Activated CD4-positive, CD25-positive, alpha-beta regulatory T cell (primary cell): ENCODE measurements at regions not wholly inside any gene's neighbourhood (a gene's known extent, or its start where the extent isn't known, plus 50 kb on each side); places are given as distances from the start of the nearest gene placed in this dataset.
"Not testable (repeated sequence)": the region's sequence is repeated elsewhere in the genome, so short reads cannot be mapped to it uniquely, and the experiment has no call there.

Experiments used
- DNase-seq, 4 experiments: peaks; one replicate each; lab custom pipeline; 2025; lab: John Stamatoyannopoulos, UW

DNA sequence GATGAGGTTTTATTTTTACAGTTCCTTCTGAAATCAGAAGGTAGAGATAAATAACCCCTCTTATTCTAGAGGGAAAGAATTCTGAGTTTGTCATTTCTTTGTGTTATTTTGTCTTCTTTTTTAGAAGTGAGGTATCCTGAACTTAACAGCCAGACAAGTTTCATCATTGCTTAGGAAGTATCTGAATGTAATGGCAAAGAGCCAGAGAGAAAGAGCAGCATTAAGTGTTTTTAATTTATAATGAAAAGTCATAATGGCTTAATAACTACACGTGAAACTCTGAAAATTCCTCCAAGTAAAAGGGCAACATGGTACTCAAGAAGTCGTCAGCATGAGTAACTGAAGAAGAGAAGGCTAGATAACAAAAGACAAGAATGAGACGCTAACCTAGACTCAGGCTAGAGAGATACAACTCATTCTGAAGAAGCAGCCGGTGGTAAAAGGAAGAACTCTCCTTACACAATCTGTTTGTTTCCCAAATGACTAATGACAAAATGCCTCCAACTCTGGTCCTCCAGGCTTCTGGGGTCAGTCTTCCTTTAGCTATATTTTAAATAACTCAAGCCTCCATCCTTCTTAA is 116.2 kb upstream of the NECTIN3 start:
- DNase-seq = no peak

DNA sequence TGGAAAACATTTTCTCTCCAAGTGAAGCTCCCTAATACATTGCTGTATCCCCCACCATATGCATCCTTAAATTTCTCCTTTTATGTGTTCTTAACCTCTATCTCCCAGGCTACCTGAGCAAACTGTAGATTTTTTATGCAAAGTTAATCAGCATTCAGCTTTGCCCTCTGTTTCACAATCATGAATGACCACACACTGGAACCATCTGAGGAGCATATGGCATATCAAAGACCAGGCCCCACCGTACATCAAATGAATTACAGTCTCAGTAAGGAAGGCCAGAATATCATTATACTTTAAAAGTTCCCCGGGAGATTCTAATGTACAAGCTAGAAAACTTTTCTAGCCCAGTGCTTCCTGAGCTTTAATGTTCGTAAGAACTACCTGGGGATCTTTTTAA is 115.5 kb upstream of the NECTIN3 start:
- DNase-seq = no peak

DNA sequence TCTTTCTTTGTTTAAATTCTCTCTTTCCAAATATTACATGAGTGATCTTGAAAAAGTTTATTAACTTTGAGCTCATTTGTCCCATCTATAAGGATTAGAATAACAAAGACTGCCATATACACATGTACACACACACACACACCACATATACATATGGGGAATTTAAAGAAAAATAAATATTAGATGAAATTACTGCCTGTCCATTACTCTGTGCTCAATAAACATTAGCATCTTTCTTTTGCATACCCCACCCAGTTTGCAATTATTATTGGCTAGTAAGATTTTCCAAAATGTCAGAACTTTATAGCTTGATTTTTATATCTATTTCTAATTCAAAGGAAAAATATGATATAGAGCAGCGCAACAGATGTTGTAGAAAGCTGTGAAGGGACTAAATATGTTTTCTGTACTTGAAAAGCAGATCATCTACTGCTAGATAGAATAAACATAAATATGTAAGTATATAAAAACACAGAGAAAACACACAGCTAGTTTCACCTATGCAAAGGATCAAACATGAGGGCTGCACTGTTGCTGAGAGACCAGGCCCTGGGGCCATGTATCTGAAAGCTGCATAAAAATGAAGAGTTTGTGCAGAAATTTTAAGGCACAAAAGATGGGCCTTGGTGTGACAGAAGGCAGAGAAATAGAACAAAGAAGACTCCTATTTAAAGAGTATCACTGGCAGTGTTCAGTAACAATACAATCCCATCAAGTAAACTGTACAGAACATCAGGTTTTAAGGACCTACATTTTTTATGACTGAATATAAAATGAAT is 114.2 kb upstream of the NECTIN3 start:
- DNase-seq = no peak

DNA sequence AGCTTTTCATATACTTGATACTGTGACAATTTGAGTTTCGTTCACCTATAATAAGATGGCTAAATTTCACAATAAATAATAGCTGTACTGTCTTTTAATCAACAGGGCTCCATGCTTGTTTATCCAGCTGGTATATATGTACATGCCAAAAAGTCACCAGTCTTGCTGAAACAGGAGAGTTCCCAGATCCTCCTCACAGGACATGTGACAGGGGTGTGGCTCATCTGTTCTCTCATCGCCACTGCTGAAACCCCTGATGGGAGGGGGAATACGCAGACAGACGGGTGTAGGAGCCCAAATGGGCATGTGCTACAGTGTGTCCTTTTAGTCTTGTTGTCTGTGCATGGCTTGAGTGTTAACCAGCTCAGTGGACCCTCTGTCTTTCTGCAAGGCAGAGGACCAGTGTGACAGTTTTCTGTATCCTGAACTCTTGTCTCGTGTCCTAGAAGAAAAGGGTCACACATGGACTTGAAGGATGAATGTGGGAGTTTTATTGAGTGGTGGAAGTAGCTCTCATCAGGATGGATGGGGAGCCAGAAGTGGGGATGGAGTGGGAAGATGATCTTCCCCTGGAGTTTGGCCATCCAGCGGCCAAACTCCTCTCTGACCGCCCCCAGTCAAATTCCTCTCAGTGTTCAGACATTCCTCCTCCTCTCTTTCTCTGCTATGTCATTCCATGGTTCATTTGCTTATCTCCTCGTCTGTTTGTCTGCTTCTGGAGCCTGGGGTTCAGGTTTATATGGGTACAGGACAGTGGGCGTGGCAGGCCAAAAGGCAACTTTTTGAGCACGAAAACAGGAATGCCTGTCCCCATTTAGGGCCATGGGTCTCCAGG is 113.1 kb upstream of the NECTIN3 start:
- DNase-seq = no peak

DNA sequence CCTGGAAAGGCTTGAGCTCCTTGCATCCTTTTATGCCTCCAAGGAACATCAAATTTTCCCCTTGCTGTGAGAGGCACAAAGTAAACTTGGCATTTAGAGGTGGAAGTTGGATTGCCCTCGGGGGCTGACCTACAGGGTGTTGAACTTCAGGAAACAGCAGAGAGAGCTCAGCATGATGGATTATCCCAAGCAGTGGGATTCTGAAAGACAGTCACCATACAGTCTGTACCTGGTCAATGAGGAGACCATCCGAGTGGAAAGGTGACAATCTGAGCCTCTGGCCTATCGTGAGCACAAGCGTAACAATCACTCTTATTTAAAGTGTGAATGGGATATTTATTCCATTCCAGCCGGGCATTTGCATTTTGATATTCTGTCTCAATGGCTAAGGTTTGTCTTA is 105.6 kb upstream of the NECTIN3 start:
- no peak for DNase-seq

DNA sequence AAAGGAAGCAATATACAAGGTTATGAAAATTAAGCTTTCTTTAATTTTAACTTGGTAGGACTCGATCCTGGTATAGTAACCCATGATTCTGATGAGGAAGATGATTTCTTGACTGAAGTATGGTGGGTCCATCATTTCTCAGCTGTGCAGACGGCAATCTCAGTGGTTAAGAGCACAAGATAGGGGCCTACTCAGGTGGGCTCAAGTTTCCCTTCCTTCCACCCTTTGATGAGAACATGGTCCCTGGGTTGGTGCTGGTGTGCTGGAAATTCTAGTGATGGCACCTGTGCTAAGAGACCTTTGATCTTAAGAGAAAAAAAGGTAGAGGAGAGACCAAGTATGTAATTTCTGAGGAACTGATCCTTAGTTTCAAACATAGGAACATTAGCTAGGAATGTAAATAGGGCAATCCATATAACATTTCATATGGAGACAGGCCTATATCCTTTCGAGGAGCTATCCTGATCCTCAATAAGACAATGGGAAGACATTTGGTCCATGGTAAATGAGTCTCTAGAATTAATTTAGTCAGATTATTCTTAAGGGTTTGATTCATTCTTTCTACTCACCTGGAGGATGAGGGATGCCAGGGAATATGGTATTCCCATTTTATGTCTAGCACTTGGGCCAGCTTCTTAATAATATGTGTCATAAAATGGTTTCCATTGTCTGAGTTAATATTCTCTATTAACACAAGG is 104.5 kb upstream of the NECTIN3 start:
- no peak for DNase-seq

DNA sequence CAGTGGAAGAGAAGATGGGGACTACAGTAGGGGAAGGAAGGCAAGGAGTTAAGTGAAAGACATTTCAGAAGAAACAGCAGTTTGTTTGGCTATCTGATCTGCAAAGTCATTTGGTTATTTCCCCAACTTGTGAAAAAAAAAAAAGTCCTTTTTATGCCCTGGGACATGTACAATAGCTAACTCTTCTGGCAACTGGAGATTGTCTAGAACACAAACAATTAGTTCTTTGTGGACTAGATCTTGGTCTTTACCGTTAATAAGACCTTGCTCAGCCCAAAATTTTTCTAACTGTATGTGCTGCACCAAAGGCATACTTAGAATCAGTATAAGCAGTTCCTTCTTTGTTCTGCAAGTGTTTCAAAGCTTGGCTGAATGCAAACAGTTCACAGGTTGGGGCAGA is 103.5 kb upstream of the NECTIN3 start:
- no peak for DNase-seq

DNA sequence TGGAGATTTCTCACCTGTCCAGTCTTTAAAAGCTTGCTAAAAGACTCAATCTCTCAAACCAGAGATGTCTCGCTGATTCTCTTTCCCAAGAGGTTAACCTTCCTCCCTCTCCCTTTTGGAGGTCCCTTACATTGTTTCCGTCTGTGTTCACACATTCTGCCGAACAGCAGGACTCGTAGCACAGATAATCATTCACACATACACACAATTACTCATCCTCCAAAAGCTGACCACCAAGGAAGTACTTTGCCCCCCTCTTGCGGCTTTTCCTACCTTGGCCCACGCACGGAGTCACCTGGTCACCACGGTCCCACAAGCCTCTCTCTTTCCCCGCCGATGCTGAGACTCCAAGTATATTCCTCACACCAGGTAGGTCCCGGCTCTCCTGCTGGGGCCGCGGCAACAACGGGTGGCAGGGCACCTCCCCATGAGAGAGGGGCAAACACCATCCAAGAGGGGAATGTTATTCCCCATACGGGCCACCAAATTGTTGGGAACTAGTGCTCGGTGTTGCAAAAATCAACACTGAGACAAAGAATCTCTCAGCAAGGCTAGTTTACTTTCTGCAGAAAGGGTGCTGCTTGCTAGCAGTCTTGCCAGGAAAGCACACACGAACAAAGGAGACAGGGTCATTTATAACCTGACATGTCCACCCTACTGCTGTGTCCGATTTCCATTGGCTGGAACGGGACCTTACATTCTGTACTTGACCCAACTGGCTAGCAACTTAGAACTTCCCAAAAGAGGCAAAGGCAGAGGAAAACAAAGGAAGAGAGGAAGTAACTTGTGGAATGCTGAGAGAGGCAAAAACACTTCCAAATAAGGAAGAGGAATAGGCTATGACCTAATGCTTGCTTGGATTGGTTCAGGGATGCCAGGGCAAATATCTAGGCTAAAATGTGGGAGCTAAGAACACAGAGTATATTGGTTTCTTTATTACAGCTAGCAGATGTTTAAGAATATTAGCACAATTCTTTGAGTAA is 102.1 kb upstream of the NECTIN3 start:
- no peak for DNase-seq

DNA sequence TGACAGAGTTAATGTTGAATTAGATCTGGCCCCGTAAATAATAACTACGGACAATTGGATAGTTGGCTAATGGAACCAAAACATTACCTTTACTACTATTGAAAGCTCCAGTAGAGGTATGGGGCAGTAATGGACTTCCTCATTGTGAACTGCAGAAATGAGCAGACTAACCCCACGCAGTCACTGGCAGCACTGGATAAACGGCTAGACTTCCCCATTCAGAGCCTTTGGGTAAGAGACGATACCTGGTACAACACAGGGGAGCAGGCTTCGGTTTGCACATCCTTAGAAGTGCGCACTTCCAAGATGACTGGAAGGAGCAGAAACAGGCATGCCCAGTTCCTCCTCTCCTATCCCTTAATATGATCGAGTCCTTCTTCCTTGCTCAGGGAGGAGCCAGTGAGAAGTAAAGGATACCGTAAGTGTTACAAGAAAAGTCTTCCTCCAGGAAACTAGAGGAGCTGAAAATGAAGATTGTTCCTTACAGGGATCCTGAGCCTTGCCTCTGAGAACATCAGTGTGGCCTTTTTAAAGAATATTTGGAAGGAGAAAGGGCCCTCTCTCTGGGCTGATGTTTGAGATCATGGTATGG is 100.5 kb upstream of the NECTIN3 start:
- DNase-seq = no peak

DNA sequence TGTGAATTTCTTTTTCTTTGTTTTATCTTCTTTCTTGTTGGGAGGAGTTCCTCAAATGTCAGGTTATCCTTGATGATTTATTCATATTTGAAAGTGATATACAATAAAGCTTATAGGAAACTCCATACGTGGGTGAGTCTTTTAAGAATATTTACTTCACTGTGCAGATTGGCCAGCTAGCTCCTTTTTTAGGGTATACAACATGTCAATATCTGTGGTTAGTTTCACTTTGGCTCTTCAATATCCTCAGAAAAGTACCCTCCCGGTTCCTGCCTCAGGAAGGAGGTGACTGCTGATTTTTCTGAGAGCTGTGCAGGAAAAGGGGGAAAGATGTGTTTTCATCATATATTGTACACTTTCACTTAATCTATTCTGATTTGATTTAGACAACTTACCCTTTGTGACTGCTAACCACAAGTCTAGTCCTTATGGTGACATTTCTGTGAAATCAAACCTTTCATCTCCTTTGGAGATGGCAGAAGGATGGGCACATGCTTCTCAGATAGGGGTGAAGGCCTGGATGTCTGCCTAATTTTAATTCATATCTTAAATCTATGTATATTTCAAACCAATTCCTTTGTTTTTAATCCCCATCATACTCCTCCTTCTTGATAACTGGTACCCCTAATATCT is 98.2 kb upstream of the NECTIN3 start:
- DNase-seq = no peak

DNA sequence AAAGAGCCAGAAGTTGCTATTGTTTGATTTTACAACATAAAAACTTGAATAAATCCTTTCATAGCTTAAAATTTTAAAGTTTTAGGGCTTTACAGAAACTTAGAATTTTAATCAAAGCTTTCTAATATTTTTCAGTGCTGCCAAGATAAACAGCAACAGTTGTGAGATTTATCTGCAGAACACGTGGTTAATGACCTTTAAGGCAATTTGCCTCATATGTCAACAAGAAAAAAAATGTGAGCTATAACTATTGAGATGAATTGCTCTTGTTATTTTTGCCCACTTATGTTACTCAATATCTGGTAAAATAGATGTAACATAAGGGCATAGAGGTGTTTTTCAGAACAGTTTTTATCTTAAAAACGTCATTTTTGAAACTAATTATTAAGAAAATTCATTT is 96.7 kb upstream of the NECTIN3 start:
- DNase-seq = no peak

DNA sequence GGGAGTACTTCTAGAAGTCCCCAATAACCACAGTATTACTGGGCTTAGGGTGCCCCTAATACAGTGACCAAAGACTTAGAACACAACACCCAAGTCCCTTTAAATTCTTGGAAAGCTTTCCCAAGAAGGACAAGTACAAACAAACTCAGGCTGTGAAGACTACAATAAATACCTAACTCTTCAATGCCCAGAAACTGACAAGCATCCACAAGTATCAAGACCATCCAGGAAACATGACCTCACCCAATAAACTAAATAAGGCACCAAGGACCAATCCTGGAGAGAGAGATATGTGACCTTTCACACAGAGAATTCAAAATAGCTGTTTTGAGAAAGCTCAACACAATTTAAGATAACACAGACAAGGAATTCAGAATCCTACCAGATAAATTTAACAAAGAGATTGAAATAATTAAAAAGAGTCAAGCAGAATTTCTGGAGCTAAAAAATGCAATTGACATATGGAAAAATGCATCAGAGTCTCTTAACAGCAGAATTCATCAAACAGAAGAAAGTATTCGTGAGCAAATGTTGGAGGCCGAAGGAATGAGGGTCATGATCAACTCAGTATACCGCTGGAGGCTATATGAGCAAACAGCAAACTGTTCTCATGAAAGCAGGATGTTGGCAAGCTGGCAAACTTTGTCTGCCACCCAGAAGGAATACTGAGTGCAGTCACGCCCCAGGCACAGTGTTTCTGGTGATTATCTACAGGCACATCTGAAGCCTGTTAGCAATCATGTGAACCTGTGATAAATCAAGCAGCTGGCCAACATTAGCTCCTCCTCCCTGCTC is 87.0 kb upstream of the NECTIN3 start:
- no peak for DNase-seq

DNA sequence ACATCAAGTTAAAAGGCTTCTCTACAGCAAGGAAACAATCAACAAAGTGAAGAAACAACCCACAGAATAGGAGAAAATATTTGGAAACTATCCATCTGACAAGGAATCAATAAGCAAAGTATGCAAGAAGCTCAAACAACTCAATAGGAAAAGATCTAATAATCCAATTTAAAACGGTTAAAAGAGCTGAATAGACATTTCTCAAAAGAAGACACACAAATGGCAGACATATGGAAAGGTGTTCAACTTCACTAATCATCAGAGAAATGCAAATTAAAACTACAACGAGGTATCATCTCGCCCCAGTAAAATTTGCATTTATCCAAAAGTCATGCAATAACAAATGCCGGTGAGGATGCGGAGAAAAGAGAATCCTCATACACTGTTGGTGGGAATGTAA is 82.2 kb upstream of the NECTIN3 start:
- no peak for DNase-seq

DNA sequence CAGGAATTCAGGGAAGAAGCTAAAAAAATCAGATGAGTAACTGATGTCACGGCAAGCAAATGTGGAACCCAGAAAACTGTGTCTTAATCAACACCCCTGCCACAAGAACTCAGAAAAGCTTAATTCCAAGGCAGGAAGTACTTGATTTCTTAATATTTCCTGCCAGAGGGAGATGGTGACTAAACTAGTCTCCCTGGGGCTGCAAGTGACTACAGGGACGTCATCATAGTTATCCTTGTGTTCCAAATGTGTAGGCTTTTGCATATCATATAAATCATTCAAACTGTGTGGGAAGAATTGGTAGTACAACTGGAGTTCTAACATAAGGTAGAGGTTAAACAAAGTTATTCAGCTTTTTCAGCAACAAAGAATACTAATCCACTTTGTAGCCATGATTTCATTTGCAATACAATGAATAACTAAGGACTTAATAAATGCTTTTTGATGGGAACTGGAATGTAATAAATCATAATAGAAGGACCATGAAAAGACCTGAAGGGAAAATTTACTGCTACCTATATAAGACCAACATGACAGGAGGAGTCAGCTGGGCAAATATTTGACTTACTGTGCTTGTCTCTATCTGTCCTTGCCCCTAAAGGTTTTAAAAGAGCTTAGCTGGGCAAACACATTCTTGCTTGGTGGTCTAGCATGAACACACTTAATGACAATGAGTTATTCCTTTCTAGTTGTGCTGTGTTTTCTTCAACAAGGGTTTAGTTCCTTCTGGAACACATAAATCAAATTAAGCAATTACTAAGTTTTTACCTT is 76.0 kb upstream of the NECTIN3 start:
- DNase-seq = no peak

DNA sequence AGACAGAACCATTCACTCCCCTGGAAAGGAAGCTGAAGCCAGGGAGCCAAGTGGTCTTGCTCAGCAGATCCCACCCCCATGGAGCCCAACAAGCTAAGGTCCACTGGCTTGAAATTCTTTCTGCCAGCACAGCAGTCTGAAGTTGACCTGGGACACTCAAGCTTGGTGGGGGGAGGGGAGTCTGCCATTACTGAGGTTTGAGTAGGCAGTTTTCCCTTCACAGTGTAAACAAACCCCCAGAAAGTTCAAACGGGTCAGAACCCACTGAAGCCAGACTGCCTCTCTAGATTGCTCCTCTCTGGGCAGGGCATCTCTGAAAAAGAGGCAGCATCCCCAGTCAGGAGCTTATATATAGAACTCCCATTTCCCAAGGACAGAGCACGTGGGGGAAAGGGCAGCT is 72.8 kb upstream of the NECTIN3 start:
- not testable (repeated sequence) for DNase-seq

DNA sequence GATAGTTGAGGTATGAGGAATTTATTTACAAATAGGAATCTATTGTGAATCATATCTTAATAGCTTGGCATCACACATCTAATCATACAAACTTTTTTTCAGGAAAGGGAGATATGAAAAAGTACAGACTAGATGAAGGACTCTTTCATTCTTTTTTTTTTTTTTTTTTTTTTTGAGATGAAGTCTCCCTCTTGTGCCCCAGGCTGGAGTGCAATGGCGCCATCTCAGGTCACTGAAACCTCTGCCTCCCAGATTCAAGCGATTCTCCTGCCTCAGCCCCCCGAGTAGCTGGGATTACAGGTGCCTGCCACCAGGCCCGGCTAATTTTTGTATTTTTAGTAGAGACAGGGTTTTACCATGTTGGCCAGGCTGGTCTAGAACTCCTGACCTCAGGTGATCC is 65.1 kb upstream of the NECTIN3 start:
- not testable (repeated sequence) for DNase-seq

DNA sequence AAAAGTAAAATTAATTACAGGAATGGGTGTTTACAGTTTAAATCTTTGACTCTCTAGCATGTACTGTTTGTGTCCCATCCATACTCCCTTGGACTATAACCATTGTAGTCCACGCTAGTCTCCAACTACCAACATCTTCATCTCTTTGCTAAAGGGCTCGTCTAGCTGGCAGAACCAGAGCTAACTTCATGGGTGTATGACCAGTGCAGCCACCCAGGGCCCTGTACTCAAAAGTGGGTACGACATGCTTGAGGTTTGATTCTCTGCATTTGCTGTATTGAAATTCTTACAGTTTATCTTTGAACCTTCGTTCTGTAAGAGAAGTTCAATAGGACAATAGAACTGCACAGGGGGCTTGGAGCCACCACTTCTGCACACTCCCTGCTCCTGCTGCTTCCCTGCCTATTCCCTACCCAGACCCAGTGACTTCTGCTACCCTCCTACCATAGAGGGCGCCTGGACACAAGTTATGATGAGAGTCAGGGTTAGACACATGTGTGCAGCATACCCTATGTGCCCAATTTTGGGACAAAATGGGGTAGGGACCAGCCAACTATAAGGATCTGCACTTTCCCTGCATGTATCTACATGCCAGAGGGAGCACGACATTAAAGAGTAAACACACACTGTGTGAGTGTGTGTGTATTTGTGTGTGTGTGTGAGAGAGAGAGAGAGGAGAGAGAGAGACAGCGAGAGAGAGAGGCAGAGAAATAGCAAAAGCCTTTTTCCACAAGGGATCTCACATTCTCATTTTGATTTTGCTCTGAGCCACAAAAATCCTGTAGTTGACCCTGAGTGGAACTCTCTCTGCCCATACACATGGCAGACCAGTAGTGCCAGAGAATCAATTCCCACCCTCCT is 59.0 kb upstream of the NECTIN3 start:
- DNase-seq = no peak
